Ovary (tissue), 7 donors: ENCODE measurements at regions not wholly inside any gene's neighbourhood (a gene's known extent, or its start where the extent isn't known, plus 50 kb on each side); places are given as distances from the start of the nearest gene placed in this dataset.
A peak's percentile ranks its signal among the peaks of the same experiment; 100 is the strongest.

Experiments used
- DNase-seq, 5 donors: peaks; one replicate each; pipeline ENCODE4 v3.0.0-alpha.2; 2019 to 2020
- H3K27ac ChIP-seq, 2 donors: fragments of 200-600 bp; one replicate each; pipeline versions ENCODE4 v1.5.1 to v1.8.0; 2019 to 2022
- H3K27me3 ChIP-seq: fragments of 200-600 bp; one replicate; pipeline ENCODE4 v1.8.0; 2022
- H3K36me3 ChIP-seq: fragments of 200-600 bp; sonication (generic); one replicate; pipeline ENCODE4 v1.5.1; 2019
- H3K4me1 ChIP-seq: one replicate; pipeline ENCODE4 v1.8.1; 2013; ENCODE audit warnings: mild to moderate bottlenecking, moderate library complexity; ENCODE audit not compliant: insufficient read depth
- H3K4me3 ChIP-seq: fragments of 200-600 bp; sonication (generic); one replicate; pipeline ENCODE4 v1.5.1; 2017
- H3K9me3 ChIP-seq, 2 donors: fragments of 200-600 bp in 1 of 2; sonication (generic) in 1 of 2; one replicate each; pipeline versions ENCODE4 v1.5.1 to v1.8.1; 2013 to 2019; ENCODE audit warnings: mild to moderate bottlenecking in 1 of 2, moderate library complexity in 1 of 2
- CTCF ChIP-seq, 3 donors: fragments of 450-650 bp in 2 of 3; fragments of 200-600 bp in 1 of 3; IDR thresholded peaks; one replicate each; pipeline versions ENCODE4 v1.5.1 to v1.8.0; 2016 to 2022; ENCODE audit warnings: antibody characterized with exemption in 3 of 3, mild to moderate bottlenecking in 1 of 3
- EP300 ChIP-seq: sonication (generic); formaldehyde crosslinking; IDR thresholded peaks from one replicate; pipeline ENCODE4 v1.6.1; 2017; ENCODE audit warnings: antibody characterized with exemption
- POLR2A ChIP-seq: fragments of 450-650 bp; IDR thresholded peaks from one replicate; pipeline ENCODE4 v1.6.1; 2017; ENCODE audit warnings: antibody characterized with exemption, mild to moderate bottlenecking, moderate library complexity
- WGBS, 3 donors: extraction: QIAGEN DNeasy Blood & Tissue Kit in 1 of 3; methylation state at CpG; one replicate each; pipeline versions ENCODE4 v1.1.5 to v1.1.7; 2013 to 2017; 5-methylcytosine and 5-hydroxymethylcytosine counted together
- intact Hi-C, 4 donors: fragments of 100-400 bp; cut with DNase I; formaldehyde crosslinking; loops; one replicate each; pipeline versions ENCODE4 v1.11.0 to v1.15.1; 2022 to 2023
- donor health status: DM: no; HTN: no; CAD: no; lungs with moderate emphysema.
- donor health status: DM: no; HTN: no; CAD: no.
- donor health status: Bipolar disorder and iron deficiency.
- donor health status: DM: no; HTN: no; CAD: no.
- donor health status: DM: yes; HTN: yes; CAD: no.

- Histone ChIP-seq H3K27me3 (no peaks in the 10 kb centered on the region), H3K4me3 (no peak overlapping the region), H3K27ac (no peak overlapping the region), H3K4me1 (no peaks in the 10 kb centered on the region), H3K9me3 (no peaks in the 10 kb centered on the region), H3K36me3 (no peaks in the 10 kb centered on the region)
- intact Hi-C loops, result no loop called here
- WGBS, 3 donors, result 20 to 38% (median 23%) methylated on average over 2 of the region's 2 CpGs
- no peak for TF ChIP-seq EP300
- no peak for TF ChIP-seq CTCF (IDR thresholded peaks at IDR 0.05)
- no peak for TF ChIP-seq POLR2A
- DNase-seq, result no peak
These were observed 379.5 kb downstream of the SH3GL2 start for GRCh38 chr9:17958363-17958762.

GRCh38 chr9:17962747-17963146, 383.9 kb downstream of the SH3GL2 start:
- Histone ChIP-seq H3K4me1 (no peaks in the 10 kb centered on the region), H3K36me3 (no peaks in the 10 kb centered on the region), H3K9me3 (no peaks in the 10 kb centered on the region), H3K27ac (no peak overlapping the region), H3K27me3 (no peaks in the 10 kb centered on the region), H3K4me3 (no peak overlapping the region)
- 48 to 58% (median 58%) methylated on average over 3 of the region's 3 CpGs for WGBS, 3 donors
- TF ChIP-seq CTCF (IDR thresholded peaks at IDR 0.05), result no peak
- TF ChIP-seq POLR2A, result no peak
- no peak for TF ChIP-seq EP300
- DNase-seq, result peak in 2 of 5 donors; percentile 10 to 14
- intact Hi-C loops, result no loop called here

DNA sequence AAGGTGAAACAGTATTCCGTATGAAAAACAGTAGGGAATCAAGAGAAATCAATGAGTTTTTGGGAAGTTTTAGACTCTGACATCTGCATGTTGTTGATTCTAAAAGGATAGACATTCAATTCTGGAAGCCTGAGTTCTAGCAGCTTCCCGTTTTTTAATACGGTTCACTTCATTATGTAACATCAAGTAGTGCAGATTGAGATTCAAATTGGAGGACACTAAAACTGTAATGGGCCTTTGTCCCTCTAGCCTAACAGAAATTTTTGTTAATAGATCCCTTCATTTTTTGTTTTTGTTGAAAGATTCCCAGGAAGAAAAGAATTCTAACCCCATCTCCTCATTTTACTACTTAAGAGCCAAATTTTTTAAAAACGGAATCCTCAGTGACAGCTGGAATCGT, 384.6 kb downstream of the SH3GL2 start:
- Histone ChIP-seq H3K4me1 (no peaks in the 10 kb centered on the region), H3K27ac (no peak overlapping the region), H3K27me3 (no peaks in the 10 kb centered on the region), H3K4me3 (no peak overlapping the region), H3K36me3 (no peaks in the 10 kb centered on the region), H3K9me3 (no peaks in the 10 kb centered on the region)
- 30 to 33% (median 31%) methylated on average over 5 of the region's 5 CpGs for WGBS, 3 donors
- intact Hi-C loops, result no loop called here
- TF ChIP-seq CTCF (IDR thresholded peaks at IDR 0.05) (no peak), POLR2A (no peak), EP300 (no peak)
- no peak for DNase-seq

- no peak overlapping the region for H3K27ac ChIP-seq
- WGBS, 3 donors, result 50 to 65% (median 54%) methylated on average over 3 of the region's 3 CpGs
These were observed 388.9 kb downstream of the SH3GL2 start for GRCh38 chr9:17967731-17968130.

More at GRCh38 chr9:17967731-17968130, 388.9 kb downstream of the SH3GL2 start:
- Histone ChIP-seq H3K4me3 (no peak overlapping the region), H3K27me3 (no peaks in the 10 kb centered on the region), H3K36me3 (no peaks in the 10 kb centered on the region), H3K9me3 (no peaks in the 10 kb centered on the region), H3K4me1 (no peaks in the 10 kb centered on the region)
- no peak for DNase-seq
- intact Hi-C loops, result no loop called here
- TF ChIP-seq CTCF (IDR thresholded peaks at IDR 0.05) (no peak), EP300 (no peak), POLR2A (no peak)
